Mesodermal cell (in vitro differentiated cells): ENCODE measurements at regions not wholly inside any gene's neighbourhood (a gene's known extent, or its start where the extent isn't known, plus 50 kb on each side); places are given as distances from the start of the nearest gene placed in this dataset.
"Not testable (repeated sequence)": the region's sequence is repeated elsewhere in the genome, so short reads cannot be mapped to it uniquely, and the experiment has no call there.

Experiments used
- H3K27ac ChIP-seq: 2 replicates; pipeline ENCODE4 v1.7.0; 2013; ENCODE audit warnings: mild to moderate bottlenecking, low read depth, low read length, moderate library complexity; ENCODE audit not compliant: severe bottlenecking
- H3K36me3 ChIP-seq: 2 replicates; pipeline ENCODE4 v1.7.1; 2013; ENCODE audit warnings: mild to moderate bottlenecking, low read length, moderate library complexity; ENCODE audit not compliant: control insufficient read depth, insufficient read depth
- H3K4me1 ChIP-seq: one replicate; pipeline ENCODE4 v1.7.1; 2013; ENCODE audit warnings: mild to moderate bottlenecking, low read length; ENCODE audit not compliant: insufficient read depth, control insufficient read depth, poor library complexity, severe bottlenecking
- H3K4me3 ChIP-seq: 2 replicates; pipeline ENCODE4 v1.7.0; 2013; ENCODE audit warnings: low read length, control low read depth, mild to moderate bottlenecking; ENCODE audit not compliant: insufficient read depth, poor library complexity, severe bottlenecking; ENCODE audit errors: extremely low read depth
- H3K9me3 ChIP-seq: 2 replicates; pipeline ENCODE4 v1.7.1; 2013; ENCODE audit warnings: mild to moderate bottlenecking, low read length, moderate library complexity; ENCODE audit not compliant: control insufficient read depth
- WGBS, 2 experiments: methylation state at CpG; one replicate each; pipeline ENCODE4 v1.1.5; 2013; ENCODE audit warnings: missing lambda C conversion rate in 2 of 2; ENCODE audit not compliant: insufficient coverage in 2 of 2; 5-methylcytosine and 5-hydroxymethylcytosine counted together

- H3K4me3 ChIP-seq = no peak overlapping the region
- no peaks in the 10 kb centered on the region for H3K36me3 ChIP-seq
- no peak overlapping the region for H3K27ac ChIP-seq
- no CpG with 5 or more reads among the region's 2 CpGs for WGBS, 2 experiments
- H3K4me1 ChIP-seq = peaks cover 22% of the 10 kb centered on the region
- H3K9me3 ChIP-seq = no peaks in the 10 kb centered on the region
These were observed 72.7 kb upstream of the PHIP start for GRCh38 chr6:79150733-79151132.

GRCh38 chr6:79149884-79150283 is 71.8 kb upstream of the PHIP start:
- no peaks in the 10 kb centered on the region for H3K36me3 ChIP-seq
- 83 to 91% methylated on average over 1 to 2 of the region's 2 CpGs for WGBS, 2 experiments

GRCh38 chr6:79146421-79146820 is 68.4 kb upstream of the PHIP start:
- no peak overlapping the region for H3K4me3 ChIP-seq
- peaks cover 12% of the 10 kb centered on the region for H3K4me1 ChIP-seq
- 83% methylated on average over 1 of the region's 1 CpG; no CpG with 5 or more reads in 1 of the 2 experiments for WGBS, 2 experiments
- H3K36me3 ChIP-seq = no peaks in the 10 kb centered on the region
- peak overlapping the region; percentile 6 for H3K27ac ChIP-seq
- no peaks in the 10 kb centered on the region for H3K9me3 ChIP-seq

More at GRCh38 chr6:79149884-79150283, 71.8 kb upstream of the PHIP start:
- Histone ChIP-seq H3K4me3 (no peak overlapping the region), H3K27ac (no peak overlapping the region), H3K4me1 (peaks cover 22% of the 10 kb centered on the region), H3K9me3 (no peaks in the 10 kb centered on the region)

- Histone ChIP-seq H3K27ac (no peak overlapping the region), H3K4me3 (no peak overlapping the region), H3K9me3 (no peaks in the 10 kb centered on the region), H3K36me3 (no peaks in the 10 kb centered on the region), H3K4me1 (peaks cover 7% of the 10 kb centered on the region)
These were observed 67.2 kb upstream of the PHIP start for GRCh38 chr6:79145301-79145700.

- WGBS, 2 experiments = 80 to 88% methylated on average over 1 to 2 of the region's 2 CpGs
- no peaks in the 10 kb centered on the region for H3K9me3 ChIP-seq
- no peak overlapping the region for H3K4me3 ChIP-seq
- H3K4me1 ChIP-seq = no peaks in the 10 kb centered on the region
- H3K27ac ChIP-seq = no peak overlapping the region
- H3K36me3 ChIP-seq = no peaks in the 10 kb centered on the region
These were observed 65.4 kb upstream of the PHIP start for GRCh38 chr6:79143320-79143898.

GRCh38 chr6:79138146-79138545 is 60.1 kb upstream of the PHIP start:
- Histone ChIP-seq H3K9me3 (peaks cover 10% of the 10 kb centered on the region), H3K36me3 (no peaks in the 10 kb centered on the region), H3K27ac (no peak overlapping the region), H3K4me1 (no peaks in the 10 kb centered on the region), H3K4me3 (no peak overlapping the region)
- WGBS, 2 experiments = 100% methylated on average over 1 of the region's 1 CpG; no CpG with 5 or more reads in 1 of the 2 experiments

- Histone ChIP-seq H3K4me1 (no peaks in the 10 kb centered on the region), H3K36me3 (no peaks in the 10 kb centered on the region), H3K27ac (no peak overlapping the region), H3K4me3 (no peak overlapping the region), H3K9me3 (peaks cover 10% of the 10 kb centered on the region)
- 82 to 93% methylated on average over 2 of the region's 2 CpGs for WGBS, 2 experiments
These were observed 59.6 kb upstream of the PHIP start for GRCh38 chr6:79137671-79138070.

- Histone ChIP-seq H3K9me3 (peaks cover 10% of the 10 kb centered on the region), H3K4me1 (no peaks in the 10 kb centered on the region), H3K27ac (no peak overlapping the region), H3K36me3 (no peaks in the 10 kb centered on the region), H3K4me3 (no peak overlapping the region)
These were observed 58.0 kb upstream of the PHIP start for GRCh38 chr6:79135973-79136470.

- Histone ChIP-seq H3K27ac (no peak overlapping the region), H3K4me1 (no peaks in the 10 kb centered on the region), H3K9me3 (peaks cover 10% of the 10 kb centered on the region), H3K36me3 (no peaks in the 10 kb centered on the region), H3K4me3 (no peak overlapping the region)
- 93 to 95% methylated on average over 2 of the region's 2 CpGs for WGBS, 2 experiments
These were observed 56.8 kb upstream of the PHIP start for GRCh38 chr6:79134699-79135474.

GRCh38 chr6:79133173-79133572 is 55.1 kb upstream of the PHIP start:
- Histone ChIP-seq H3K4me3 (no peak overlapping the region), H3K9me3 (peaks cover 10% of the 10 kb centered on the region), H3K36me3 (no peaks in the 10 kb centered on the region), H3K27ac (no peak overlapping the region), H3K4me1 (no peaks in the 10 kb centered on the region)
- no CpG with 5 or more reads among the region's 3 CpGs for WGBS, 2 experiments

- H3K27ac ChIP-seq, H3K36me3 ChIP-seq, H3K4me3 ChIP-seq, H3K4me1 ChIP-seq: not testable (repeated sequence)
- no CpG with 5 or more reads among the region's 1 CpG for WGBS, 2 experiments
- H3K9me3 ChIP-seq = peaks cover 10% of the 10 kb centered on the region
These were observed 53.2 kb upstream of the PHIP start for GRCh38 chr6:79131220-79131619.
